OCI-LY7 (cell line): ENCODE measurements at regions not wholly inside any gene's neighbourhood (a gene's known extent, or its start where the extent isn't known, plus 50 kb on each side); places are given as distances from the start of the nearest gene placed in this dataset.

Source experiments
- BruUV-seq: library from RNA; stranded (reverse); fragments of 400-500 nt; replicated peaks from 2 replicates; lab custom pipeline; 2021; lab: Mats Ljungman, UMichigan
- CTCF ChIA-PET: fragments of 300-600 bp; sonication (Branson Sonifier 250); formaldehyde crosslinking; loops from one replicate; lab custom pipeline; 2022; ENCODE audit warnings: antibody characterized with exemption; ENCODE audit not compliant: unreplicated experiment; lab: Charles Lee
- POLR2A ChIA-PET: fragments of 300-600 bp; sonication (Branson Sonifier 250); formaldehyde crosslinking; loops from one replicate; lab custom pipeline; 2022; ENCODE audit warnings: antibody characterized with exemption; lab: Charles Lee
- DNase-seq: peaks from one replicate; pipeline ENCODE4 v3.0.0-alpha.2; 2015; ENCODE audit warnings: low spot score
- H2AFZ ChIP-seq: fragments of 200-600 bp; sonication (generic), shearing (Covaris generic); 2 replicates; pipeline ENCODE4 v1.6.1; 2014; ENCODE audit warnings: mild to moderate bottlenecking, antibody characterized with exemption, low read length, moderate library complexity
- H3K27ac ChIP-seq: fragments of 200-600 bp; sonication (generic); 2 replicates; pipeline ENCODE4 v1.5.1; 2014; ENCODE audit warnings: mixed run types, low read depth, mild to moderate bottlenecking, moderate library complexity, low read length, inconsistent platforms; ENCODE audit not compliant: poor library complexity, severe bottlenecking
- H3K36me3 ChIP-seq: fragments of 200-600 bp; sonication (generic); 2 replicates; pipeline ENCODE4 v1.6.1; 2014; ENCODE audit warnings: mild to moderate bottlenecking, antibody characterized with exemption, low read length, moderate library complexity, mixed read lengths; ENCODE audit not compliant: insufficient read depth
- H3K4me1 ChIP-seq: fragments of 200-600 bp; sonication (generic); 2 replicates; pipeline ENCODE4 v1.5.1; 2014; ENCODE audit warnings: mild to moderate bottlenecking, low read length; ENCODE audit not compliant: insufficient read depth, poor library complexity, severe bottlenecking
- H3K4me2 ChIP-seq: fragments of 200-600 bp; sonication (generic); 2 replicates; pipeline ENCODE4 v1.6.1; 2014; ENCODE audit warnings: mild to moderate bottlenecking, low read length
- H3K4me3 ChIP-seq: fragments of 200-600 bp; sonication (generic); 2 replicates; pipeline ENCODE4 v1.5.1; 2014; ENCODE audit warnings: mild to moderate bottlenecking, low read depth, low read length; ENCODE audit not compliant: poor library complexity, severe bottlenecking
- H3K79me2 ChIP-seq: fragments of 200-600 bp; sonication (generic); 2 replicates; pipeline ENCODE4 v1.6.1; 2016; ENCODE audit warnings: low read depth, mild to moderate bottlenecking, low read length, moderate library complexity, mixed read lengths; ENCODE audit not compliant: insufficient read depth
- H3K9me2 ChIP-seq: fragments of 200-600 bp; sonication (generic); 2 replicates; pipeline ENCODE4 v1.6.1; 2016; ENCODE audit warnings: mild to moderate bottlenecking, low read length, mixed read lengths; ENCODE audit not compliant: insufficient read depth
- H3K9me3 ChIP-seq: fragments of 200-600 bp; sonication (generic); 2 replicates; pipeline ENCODE4 v1.6.1; 2014; ENCODE audit warnings: mild to moderate bottlenecking, mixed run types, low read length, mixed read lengths
- H4K20me1 ChIP-seq: fragments of 200-600 bp; sonication (generic); 2 replicates; pipeline ENCODE4 v1.6.1; 2014; ENCODE audit warnings: mild to moderate bottlenecking, antibody characterized with exemption, low read length, moderate library complexity, mixed read lengths; ENCODE audit not compliant: insufficient read depth
- CTCF ChIP-seq: fragments of 200-600 bp; sonication (generic); conservative IDR thresholded peaks from 2 replicates; pipeline ENCODE4 v1.5.1; 2014; ENCODE audit warnings: mild to moderate bottlenecking, antibody characterized with exemption, low read length, moderate library complexity, mixed read lengths
- EZH2phosphoT487 ChIP-seq: fragments of 200-600 bp; sonication (generic); IDR thresholded peaks from 2 replicates; pipeline ENCODE4 v1.6.1; 2018; ENCODE audit warnings: low read depth, borderline replicate concordance, mild to moderate bottlenecking, mixed run types, antibody characterized with exemption, low read length, moderate library complexity, mixed read lengths
- intact Hi-C: fragments of 100-400 bp; cut with micrococcal nuclease; formaldehyde crosslinking; loops from one replicate; pipeline ENCODE4 v1.10.0; 2022; ENCODE audit not compliant: unreplicated experiment

GRCh38 chr2:125746321-125747164 is 909.4 kb upstream of the GYPC start:
- no peak for DNase-seq
- no TSS peak for BruUV-seq
- Histone ChIP-seq H3K27ac (no peak overlapping the region), H3K4me2 (no peak overlapping the region), H3K4me1 (no peaks in the 10 kb centered on the region), H2AFZ (no peak overlapping the region), H3K36me3 (no peaks in the 10 kb centered on the region), H3K4me3 (no peak overlapping the region), H3K9me3 (no peaks in the 10 kb centered on the region), H3K9me2 (no peaks in the 10 kb centered on the region), H4K20me1 (no peaks in the 10 kb centered on the region), H3K79me2 (no peaks in the 10 kb centered on the region)
- ChIA-PET CTCF (interaction anchor here (0.6 kb wide), 1 partner anchor 71 kb away, joined by 3 read pairs; no protein-coding TSS in a partner anchor), POLR2A (interaction anchor here (0.7 kb wide), 1 partner anchor 1051 kb away, joined by 3 read pairs; no protein-coding TSS in a partner anchor)
- intact Hi-C loops = loop anchor here (10.0 kb wide), 1 partner anchor 1028 kb away; no protein-coding TSS in a partner anchor
- TF ChIP-seq CTCF = no peak
- no peak for TF ChIP-seq EZH2phosphoT487

- Histone ChIP-seq H4K20me1 (no peaks in the 10 kb centered on the region), H3K4me2 (no peak overlapping the region), H3K9me3 (no peaks in the 10 kb centered on the region), H3K9me2 (no peaks in the 10 kb centered on the region), H2AFZ (no peak overlapping the region), H3K27ac (no peak overlapping the region), H3K36me3 (no peaks in the 10 kb centered on the region), H3K79me2 (no peaks in the 10 kb centered on the region), H3K4me3 (no peak overlapping the region), H3K4me1 (no peaks in the 10 kb centered on the region)
- intact Hi-C loops = loop anchor here (10.0 kb wide), 1 partner anchor 1028 kb away; no protein-coding TSS in a partner anchor
- BruUV-seq = no TSS peak
- ChIA-PET CTCF (interaction anchor here (0.6 kb wide), 1 partner anchor 71 kb away, joined by 3 read pairs; no protein-coding TSS in a partner anchor), POLR2A (no interaction called here)
- no peak for TF ChIP-seq CTCF
- TF ChIP-seq EZH2phosphoT487 = no peak
- DNase-seq = no peak
Measured at GRCh38 chr2:125747165-125747425, 908.9 kb upstream of the GYPC start.

GRCh38 chr2:125756431-125756830 is 899.5 kb upstream of the GYPC start:
- DNase-seq = no peak
- no peaks in the 10 kb centered on the region for H3K79me2 ChIP-seq
- POLR2A ChIA-PET = no interaction called here
- H3K27ac ChIP-seq = no peak overlapping the region
- H3K9me2 ChIP-seq = no peaks in the 10 kb centered on the region
- no peaks in the 10 kb centered on the region for H3K9me3 ChIP-seq
- TF ChIP-seq CTCF (no peak), EZH2phosphoT487 (no peak)
- H3K36me3 ChIP-seq = no peaks in the 10 kb centered on the region
- H4K20me1 ChIP-seq = no peaks in the 10 kb centered on the region
- H2AFZ ChIP-seq = no peak overlapping the region
- H3K4me1 ChIP-seq = no peaks in the 10 kb centered on the region
- intact Hi-C loops = no loop called here
- CTCF ChIA-PET = no interaction called here
- H3K4me3 ChIP-seq = no peak overlapping the region
- no peak overlapping the region for H3K4me2 ChIP-seq
- BruUV-seq = no TSS peak
